ENCODE measurements at regions not wholly inside any gene's neighbourhood (a gene's known extent, or its start where the extent isn't known, plus 50 kb on each side); places are given as distances from the start of the nearest gene placed in this dataset.

DNA sequence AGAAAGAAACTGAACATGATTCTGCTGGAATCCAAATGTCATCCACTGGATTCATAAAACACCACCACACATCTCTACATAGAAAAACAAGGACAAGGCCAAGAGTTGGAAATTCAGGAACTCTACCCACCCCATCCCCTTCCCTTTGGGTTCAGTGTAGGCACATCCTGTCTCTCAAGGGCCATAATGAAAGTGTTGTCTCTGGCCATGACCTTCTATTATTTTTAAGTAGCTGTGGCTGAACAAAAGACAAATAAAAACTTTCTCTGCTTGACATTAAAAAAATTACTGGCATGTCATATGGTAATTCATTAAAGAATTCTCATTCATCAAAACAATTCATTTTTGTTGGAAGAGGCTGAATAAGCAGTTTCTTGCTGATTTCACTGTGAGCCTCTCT, 54.9 kb upstream of the ZBTB18 start:
- no peak overlapping the region for H3K27ac ChIP-seq
- TF ChIP-seq, protein P1, sequence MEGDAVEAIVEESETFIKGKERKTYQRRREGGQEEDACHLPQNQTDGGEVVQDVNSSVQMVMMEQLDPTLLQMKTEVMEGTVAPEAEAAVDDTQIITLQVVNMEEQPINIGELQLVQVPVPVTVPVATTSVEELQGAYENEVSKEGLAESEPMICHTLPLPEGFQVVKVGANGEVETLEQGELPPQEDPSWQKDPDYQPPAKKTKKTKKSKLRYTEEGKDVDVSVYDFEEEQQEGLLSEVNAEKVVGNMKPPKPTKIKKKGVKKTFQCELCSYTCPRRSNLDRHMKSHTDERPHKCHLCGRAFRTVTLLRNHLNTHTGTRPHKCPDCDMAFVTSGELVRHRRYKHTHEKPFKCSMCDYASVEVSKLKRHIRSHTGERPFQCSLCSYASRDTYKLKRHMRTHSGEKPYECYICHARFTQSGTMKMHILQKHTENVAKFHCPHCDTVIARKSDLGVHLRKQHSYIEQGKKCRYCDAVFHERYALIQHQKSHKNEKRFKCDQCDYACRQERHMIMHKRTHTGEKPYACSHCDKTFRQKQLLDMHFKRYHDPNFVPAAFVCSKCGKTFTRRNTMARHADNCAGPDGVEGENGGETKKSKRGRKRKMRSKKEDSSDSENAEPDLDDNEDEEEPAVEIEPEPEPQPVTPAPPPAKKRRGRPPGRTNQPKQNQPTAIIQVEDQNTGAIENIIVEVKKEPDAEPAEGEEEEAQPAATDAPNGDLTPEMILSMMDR (conservative IDR thresholded peaks at IDR 0.05; ENCODE audit: low read depth) = no peak
- DNase-seq (ENCODE audit: low spot score) = no peak
- ChIA-PET CTCF (interaction anchor here (0.6 kb wide), 1 partner anchor 323 kb away, joined by 3 read pairs; no protein-coding TSS in a partner anchor), POLR2A (ENCODE audit: low non-redundant PET) (no interaction called here)

DNA sequence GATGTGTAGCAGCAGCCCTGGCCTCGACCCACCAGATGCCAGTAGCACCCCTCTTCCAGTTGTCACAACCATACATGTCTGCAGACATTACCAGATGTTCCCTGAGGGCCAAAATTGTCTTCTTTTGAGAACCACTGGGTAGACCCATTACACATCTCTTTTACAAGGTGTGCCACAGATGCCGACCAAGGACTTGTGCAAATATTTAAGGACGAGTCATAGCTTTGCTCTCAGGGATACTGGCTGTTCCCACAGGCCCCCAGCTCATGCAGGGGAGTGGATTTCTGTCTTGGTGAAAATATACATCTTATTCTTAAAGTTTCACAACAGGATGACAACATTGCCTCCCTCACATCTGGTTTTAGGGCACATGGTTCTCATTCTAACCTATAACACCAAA, 59.4 kb upstream of the ZBTB18 start:
- TF ChIP-seq, protein P1 (conservative IDR thresholded peaks at IDR 0.05; ENCODE audit: low read depth) = no peak
- POLR2A ChIA-PET (ENCODE audit: low non-redundant PET) = no interaction called here
- DNase-seq (ENCODE audit: low spot score) = no peak
- no peak overlapping the region for H3K27ac ChIP-seq
- CTCF ChIA-PET = no interaction called here

DNA sequence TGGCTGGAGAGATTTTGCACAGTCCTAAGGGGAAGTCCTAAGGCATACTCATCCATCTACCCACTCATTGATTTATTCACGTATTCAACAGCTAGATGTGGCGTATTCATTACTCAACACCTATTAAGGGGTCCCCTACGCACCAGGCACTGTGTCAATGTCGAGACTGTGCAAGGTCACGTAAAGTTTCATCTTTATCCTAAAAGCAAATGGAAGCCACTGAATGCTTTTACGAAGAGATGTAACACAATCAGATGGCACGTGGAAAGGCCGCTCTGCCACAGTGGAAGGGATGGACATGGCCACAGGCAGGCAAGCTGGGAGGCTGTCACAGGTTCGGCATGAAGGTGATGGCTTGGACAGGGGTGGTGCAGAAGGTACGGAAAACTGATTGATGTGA, 66.3 kb upstream of the ZBTB18 start:
- no peak overlapping the region for H3K27ac ChIP-seq
- ChIA-PET CTCF (no interaction called here), POLR2A (ENCODE audit: low non-redundant PET) (no interaction called here)
- TF ChIP-seq, protein P1 (conservative IDR thresholded peaks at IDR 0.05; ENCODE audit: low read depth) = no peak
- no peak for DNase-seq (ENCODE audit: low spot score)

DNA sequence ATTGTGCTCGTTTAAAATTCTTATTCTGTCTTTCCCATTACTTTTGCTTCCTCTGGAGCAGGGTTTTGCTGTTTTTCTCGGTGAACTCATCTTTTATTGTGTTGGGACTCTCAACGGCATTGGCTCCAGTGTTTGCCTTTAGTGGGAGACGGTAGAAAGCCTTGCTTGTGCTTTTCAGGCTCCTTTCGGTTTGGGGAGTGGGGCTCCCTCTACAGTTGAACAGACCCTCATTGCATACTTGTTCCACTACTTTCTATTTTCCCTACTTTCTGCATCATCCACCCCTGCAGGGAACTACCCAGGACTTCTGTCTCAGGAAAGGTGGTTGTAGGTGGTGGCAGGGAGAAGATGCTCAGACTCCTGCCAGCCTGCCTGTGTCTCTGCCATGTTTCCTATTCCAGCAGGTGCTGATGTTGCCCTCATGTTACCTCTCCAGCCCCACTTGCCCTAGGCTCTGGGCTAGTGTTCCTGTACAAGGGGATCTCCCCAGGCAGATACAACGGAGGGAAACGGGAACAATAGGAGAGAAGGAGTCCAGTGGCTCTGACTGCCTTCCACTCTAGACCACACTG, 68.5 kb upstream of the ZBTB18 start:
- CTCF ChIA-PET = no interaction called here
- POLR2A ChIA-PET (ENCODE audit: low non-redundant PET) = no interaction called here
- no peak for DNase-seq (ENCODE audit: low spot score)
- TF ChIP-seq, protein P1 (conservative IDR thresholded peaks at IDR 0.05; ENCODE audit: low read depth) = no peak
- no peak overlapping the region for H3K27ac ChIP-seq

DNA sequence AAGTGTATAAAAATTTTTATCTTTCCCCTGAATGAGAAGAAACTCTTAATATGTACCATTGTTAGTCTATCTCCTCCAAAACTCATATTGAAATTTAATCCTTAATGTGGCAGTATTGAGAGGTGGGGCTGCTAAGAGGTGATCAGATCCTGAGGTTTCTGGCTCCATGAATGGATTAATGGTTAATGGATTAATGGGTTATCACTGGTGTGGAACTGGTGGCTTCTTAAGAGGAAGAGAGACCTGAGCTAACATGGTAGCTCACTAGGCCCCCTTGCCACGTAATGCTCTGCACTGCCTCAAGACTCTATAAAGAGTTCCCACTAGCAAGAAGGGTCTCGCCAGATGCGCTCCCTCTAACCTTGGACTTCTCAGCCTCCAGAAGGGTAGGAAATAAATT, 70.6 kb upstream of the ZBTB18 start:
- TF ChIP-seq, protein P1 (conservative IDR thresholded peaks at IDR 0.05; ENCODE audit: low read depth) = no peak
- ChIA-PET POLR2A (ENCODE audit: low non-redundant PET) (no interaction called here), CTCF (no interaction called here)
- no peak overlapping the region for H3K27ac ChIP-seq
- DNase-seq (ENCODE audit: low spot score) = no peak

DNA sequence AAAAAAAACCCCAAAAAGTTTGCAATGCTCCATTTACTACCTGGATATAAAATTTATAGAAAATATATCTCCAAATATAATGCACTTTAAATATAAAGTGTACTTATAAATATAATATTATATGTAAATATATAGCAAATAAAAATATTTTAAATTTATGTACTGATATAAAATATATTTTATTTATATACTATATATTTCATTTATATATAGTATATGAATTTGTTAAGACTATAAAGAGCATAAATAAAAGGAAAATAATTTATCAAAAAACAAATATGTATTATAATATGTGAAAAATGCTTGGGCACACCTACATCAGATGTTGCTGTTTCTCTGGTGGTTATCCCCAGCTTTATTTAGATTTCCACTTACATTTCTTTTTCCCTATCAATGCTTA, 71.0 kb upstream of the ZBTB18 start:
- POLR2A ChIA-PET (ENCODE audit: low non-redundant PET) = no interaction called here
- TF ChIP-seq, protein P1 (conservative IDR thresholded peaks at IDR 0.05; ENCODE audit: low read depth) = no peak
- CTCF ChIA-PET = no interaction called here

DNA sequence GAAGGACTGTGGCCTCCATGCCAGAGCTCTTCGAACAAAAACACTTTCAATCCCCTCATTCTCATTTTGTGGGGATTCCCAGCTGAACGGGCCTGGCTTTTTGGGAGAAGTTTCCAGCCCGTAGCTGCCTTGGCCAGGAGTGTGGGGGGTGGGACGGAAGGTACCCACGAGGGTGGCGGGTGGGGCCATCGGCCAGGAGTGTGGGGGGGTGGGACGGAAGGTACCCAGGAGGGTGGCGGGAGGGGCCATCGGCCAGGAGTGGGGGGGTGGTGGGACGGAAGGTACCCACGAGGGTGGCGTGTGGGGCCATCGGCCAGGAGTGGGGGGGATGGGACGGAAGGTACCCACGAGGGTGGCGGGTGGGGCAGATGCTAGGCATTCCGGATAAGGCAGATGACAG, 71.7 kb upstream of the ZBTB18 start:
- POLR2A ChIA-PET (ENCODE audit: low non-redundant PET) = no interaction called here
- TF ChIP-seq, protein P1 (conservative IDR thresholded peaks at IDR 0.05; ENCODE audit: low read depth) = no peak
- CTCF ChIA-PET = no interaction called here
- DNase-seq (ENCODE audit: low spot score) = no peak
- H3K27ac ChIP-seq = no peak overlapping the region

More for the DNA sequence above, 71.0 kb upstream of the ZBTB18 start:
- no peak for DNase-seq (ENCODE audit: low spot score)
- no peak overlapping the region for H3K27ac ChIP-seq
